OCI-LY7 (cell line): ENCODE measurements at regions not wholly inside any gene's neighbourhood (a gene's known extent, or its start where the extent isn't known, plus 50 kb on each side); places are given as distances from the start of the nearest gene placed in this dataset.

Experiments used
- BruUV-seq: library from RNA; stranded (reverse); fragments of 400-500 nt; replicated peaks from 2 replicates; lab custom pipeline; 2021; lab: Mats Ljungman, UMichigan
- CTCF ChIA-PET: fragments of 300-600 bp; sonication (Branson Sonifier 250); formaldehyde crosslinking; loops from one replicate; lab custom pipeline; 2022; ENCODE audit warnings: antibody characterized with exemption; ENCODE audit not compliant: unreplicated experiment; lab: Charles Lee
- POLR2A ChIA-PET: fragments of 300-600 bp; sonication (Branson Sonifier 250); formaldehyde crosslinking; loops from one replicate; lab custom pipeline; 2022; ENCODE audit warnings: antibody characterized with exemption; lab: Charles Lee
- DNase-seq: peaks from one replicate; pipeline ENCODE4 v3.0.0-alpha.2; 2015; ENCODE audit warnings: low spot score
- H2AFZ ChIP-seq: fragments of 200-600 bp; sonication (generic), shearing (Covaris generic); 2 replicates; pipeline ENCODE4 v1.6.1; 2014; ENCODE audit warnings: mild to moderate bottlenecking, antibody characterized with exemption, low read length, moderate library complexity
- H3K27ac ChIP-seq: fragments of 200-600 bp; sonication (generic); 2 replicates; pipeline ENCODE4 v1.5.1; 2014; ENCODE audit warnings: mixed run types, low read depth, mild to moderate bottlenecking, moderate library complexity, low read length, inconsistent platforms; ENCODE audit not compliant: poor library complexity, severe bottlenecking
- H3K36me3 ChIP-seq: fragments of 200-600 bp; sonication (generic); 2 replicates; pipeline ENCODE4 v1.6.1; 2014; ENCODE audit warnings: mild to moderate bottlenecking, antibody characterized with exemption, low read length, moderate library complexity, mixed read lengths; ENCODE audit not compliant: insufficient read depth
- H3K4me1 ChIP-seq: fragments of 200-600 bp; sonication (generic); 2 replicates; pipeline ENCODE4 v1.5.1; 2014; ENCODE audit warnings: mild to moderate bottlenecking, low read length; ENCODE audit not compliant: insufficient read depth, poor library complexity, severe bottlenecking
- H3K4me2 ChIP-seq: fragments of 200-600 bp; sonication (generic); 2 replicates; pipeline ENCODE4 v1.6.1; 2014; ENCODE audit warnings: mild to moderate bottlenecking, low read length
- H3K4me3 ChIP-seq: fragments of 200-600 bp; sonication (generic); 2 replicates; pipeline ENCODE4 v1.5.1; 2014; ENCODE audit warnings: mild to moderate bottlenecking, low read depth, low read length; ENCODE audit not compliant: poor library complexity, severe bottlenecking
- H3K79me2 ChIP-seq: fragments of 200-600 bp; sonication (generic); 2 replicates; pipeline ENCODE4 v1.6.1; 2016; ENCODE audit warnings: low read depth, mild to moderate bottlenecking, low read length, moderate library complexity, mixed read lengths; ENCODE audit not compliant: insufficient read depth
- H3K9me2 ChIP-seq: fragments of 200-600 bp; sonication (generic); 2 replicates; pipeline ENCODE4 v1.6.1; 2016; ENCODE audit warnings: mild to moderate bottlenecking, low read length, mixed read lengths; ENCODE audit not compliant: insufficient read depth
- H3K9me3 ChIP-seq: fragments of 200-600 bp; sonication (generic); 2 replicates; pipeline ENCODE4 v1.6.1; 2014; ENCODE audit warnings: mild to moderate bottlenecking, mixed run types, low read length, mixed read lengths
- H4K20me1 ChIP-seq: fragments of 200-600 bp; sonication (generic); 2 replicates; pipeline ENCODE4 v1.6.1; 2014; ENCODE audit warnings: mild to moderate bottlenecking, antibody characterized with exemption, low read length, moderate library complexity, mixed read lengths; ENCODE audit not compliant: insufficient read depth
- EZH2phosphoT487 ChIP-seq: fragments of 200-600 bp; sonication (generic); IDR thresholded peaks from 2 replicates; pipeline ENCODE4 v1.6.1; 2018; ENCODE audit warnings: low read depth, borderline replicate concordance, mild to moderate bottlenecking, mixed run types, antibody characterized with exemption, low read length, moderate library complexity, mixed read lengths
- intact Hi-C: fragments of 100-400 bp; cut with micrococcal nuclease; formaldehyde crosslinking; loops from one replicate; pipeline ENCODE4 v1.10.0; 2022; ENCODE audit not compliant: unreplicated experiment
- TF ChIP-seq, protein P1 (sequence below): fragments of 200-600 bp; sonication (generic); conservative IDR thresholded peaks from 2 replicates; pipeline ENCODE4 v1.5.1; 2014; ENCODE audit warnings: mild to moderate bottlenecking, antibody characterized with exemption, low read length, moderate library complexity, mixed read lengths

DNA sequence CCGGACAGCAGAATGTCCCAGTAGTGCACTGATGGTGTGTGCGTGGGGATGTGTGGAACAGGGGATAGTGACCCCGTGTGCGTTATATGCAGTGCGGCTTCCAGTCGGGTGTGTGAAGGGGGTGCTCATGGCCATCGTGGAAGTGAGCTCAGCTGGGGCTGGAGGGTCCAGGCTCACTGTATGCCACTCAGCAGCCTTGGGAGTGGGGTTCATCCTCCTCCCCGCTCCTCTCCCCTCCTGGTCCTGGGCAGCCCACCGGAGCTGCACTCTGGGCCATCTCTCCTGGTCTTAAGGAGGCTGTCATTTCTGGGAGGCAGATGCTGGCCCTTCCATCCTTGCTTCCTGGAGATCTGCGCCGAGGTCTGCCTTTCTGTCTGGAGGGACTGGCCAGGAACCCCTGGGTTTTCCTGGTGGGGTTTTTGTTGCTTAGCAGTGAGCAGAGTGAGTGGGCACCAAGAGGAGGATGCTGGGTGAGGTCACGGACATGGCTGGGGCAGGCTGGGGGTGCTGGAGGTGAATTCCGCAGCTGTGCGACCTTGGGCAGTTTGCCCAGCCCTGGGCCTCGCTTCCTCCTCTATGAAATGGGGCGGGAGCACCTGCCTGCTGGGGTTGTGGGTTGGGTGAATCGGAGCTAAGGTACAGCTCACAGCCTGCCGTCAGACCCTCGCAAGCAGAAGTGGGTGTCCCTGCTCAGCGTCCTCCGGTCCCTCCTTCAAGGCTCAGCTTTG is 164.1 kb downstream of the SEC14L1 start:
- no peak for DNase-seq
- no peaks in the 10 kb centered on the region for H4K20me1 ChIP-seq
- H3K4me2 ChIP-seq = no peak overlapping the region
- TF ChIP-seq, protein P1, sequence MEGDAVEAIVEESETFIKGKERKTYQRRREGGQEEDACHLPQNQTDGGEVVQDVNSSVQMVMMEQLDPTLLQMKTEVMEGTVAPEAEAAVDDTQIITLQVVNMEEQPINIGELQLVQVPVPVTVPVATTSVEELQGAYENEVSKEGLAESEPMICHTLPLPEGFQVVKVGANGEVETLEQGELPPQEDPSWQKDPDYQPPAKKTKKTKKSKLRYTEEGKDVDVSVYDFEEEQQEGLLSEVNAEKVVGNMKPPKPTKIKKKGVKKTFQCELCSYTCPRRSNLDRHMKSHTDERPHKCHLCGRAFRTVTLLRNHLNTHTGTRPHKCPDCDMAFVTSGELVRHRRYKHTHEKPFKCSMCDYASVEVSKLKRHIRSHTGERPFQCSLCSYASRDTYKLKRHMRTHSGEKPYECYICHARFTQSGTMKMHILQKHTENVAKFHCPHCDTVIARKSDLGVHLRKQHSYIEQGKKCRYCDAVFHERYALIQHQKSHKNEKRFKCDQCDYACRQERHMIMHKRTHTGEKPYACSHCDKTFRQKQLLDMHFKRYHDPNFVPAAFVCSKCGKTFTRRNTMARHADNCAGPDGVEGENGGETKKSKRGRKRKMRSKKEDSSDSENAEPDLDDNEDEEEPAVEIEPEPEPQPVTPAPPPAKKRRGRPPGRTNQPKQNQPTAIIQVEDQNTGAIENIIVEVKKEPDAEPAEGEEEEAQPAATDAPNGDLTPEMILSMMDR = no peak
- TF ChIP-seq EZH2phosphoT487 = no peak
- H3K9me2 ChIP-seq = no peaks in the 10 kb centered on the region
- H3K36me3 ChIP-seq = no peaks in the 10 kb centered on the region
- intact Hi-C loops = no loop called here
- CTCF ChIA-PET = no interaction called here
- H2AFZ ChIP-seq = no peak overlapping the region
- no TSS peak for BruUV-seq
- no peak overlapping the region for H3K4me3 ChIP-seq
- POLR2A ChIA-PET = no interaction called here
- no peaks in the 10 kb centered on the region for H3K9me3 ChIP-seq
- H3K79me2 ChIP-seq = no peaks in the 10 kb centered on the region
- H3K4me1 ChIP-seq = no peaks in the 10 kb centered on the region
- H3K27ac ChIP-seq = no peak overlapping the region

DNA sequence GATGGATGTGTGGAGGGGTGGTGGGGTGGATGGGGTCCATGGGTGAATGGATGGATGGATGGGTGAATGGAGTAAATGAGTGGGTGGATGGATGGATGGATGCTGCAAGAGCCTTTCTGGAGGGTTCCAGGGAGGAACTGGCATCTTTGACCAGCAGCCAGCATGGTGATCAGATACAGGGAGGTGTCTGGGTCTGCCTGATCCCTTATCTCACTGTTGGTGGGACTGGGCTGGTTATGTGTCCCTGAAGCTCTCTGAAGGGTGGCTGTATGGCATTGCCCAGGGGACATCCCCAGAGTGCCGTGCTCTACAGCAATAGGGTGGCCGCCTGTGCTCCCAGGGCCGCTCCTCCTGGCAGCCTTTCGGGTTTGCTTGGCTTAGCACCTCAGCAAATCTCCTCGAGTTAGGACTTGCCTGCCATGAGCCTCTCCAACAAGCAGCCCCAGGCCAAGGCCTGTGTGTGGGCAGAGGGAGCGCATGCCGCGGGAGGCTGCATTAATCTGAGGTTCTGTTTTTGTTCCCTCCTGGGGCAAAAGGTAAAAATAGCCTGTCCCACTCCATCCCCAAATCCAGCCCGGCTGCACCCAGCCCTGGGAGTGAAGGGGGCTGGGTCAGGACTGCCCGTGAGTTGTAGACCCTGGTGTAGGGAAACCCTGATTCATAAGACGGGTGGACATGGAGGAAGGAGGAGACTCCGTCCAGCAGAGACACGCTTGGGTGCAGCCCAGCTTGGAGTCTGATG is 165.4 kb downstream of the SEC14L1 start:
- no peaks in the 10 kb centered on the region for H3K79me2 ChIP-seq
- H3K4me2 ChIP-seq = no peak overlapping the region
- H3K4me1 ChIP-seq = peaks cover 5% of the 10 kb centered on the region
- H3K36me3 ChIP-seq = no peaks in the 10 kb centered on the region
- H3K4me3 ChIP-seq = no peak overlapping the region
- no TSS peak for BruUV-seq
- ChIA-PET CTCF (no interaction called here), POLR2A (no interaction called here)
- no peaks in the 10 kb centered on the region for H4K20me1 ChIP-seq
- TF ChIP-seq EZH2phosphoT487 = no peak
- TF ChIP-seq, protein P1 = no peak
- intact Hi-C loops = no loop called here
- H3K9me3 ChIP-seq = no peaks in the 10 kb centered on the region
- no peak overlapping the region for H2AFZ ChIP-seq
- H3K27ac ChIP-seq = no peak overlapping the region
- DNase-seq = no peak
- H3K9me2 ChIP-seq = no peaks in the 10 kb centered on the region
